GM13976 (cell line): ENCODE measurements at regions not wholly inside any gene's neighbourhood (a gene's known extent, or its start where the extent isn't known, plus 50 kb on each side); places are given as distances from the start of the nearest gene placed in this dataset.

Experiments
- DNase-seq: peaks from one replicate; pipeline ENCODE4 v3.0.0; 2012; ENCODE audit warnings: low spot score
- in situ Hi-C: fragments of 300-500 bp; cut with MboI; formaldehyde crosslinking; loops from one replicate; pipeline ENCODE4 v1.12.0; 2022; ENCODE audit warnings: low sequenced_read_pairs, mixed read lengths, inconsistent platforms; ENCODE audit not compliant: unreplicated experiment
- TF ChIP-seq, protein P1 (sequence below): IDR thresholded peaks from 2 replicates; pipeline ENCODE4 v1.5.1; 2012; ENCODE audit warnings: borderline replicate concordance, mild to moderate bottlenecking; ENCODE audit not compliant: insufficient read depth; ENCODE audit errors: extremely low read depth, missing control alignments, control extremely low read depth

DNA sequence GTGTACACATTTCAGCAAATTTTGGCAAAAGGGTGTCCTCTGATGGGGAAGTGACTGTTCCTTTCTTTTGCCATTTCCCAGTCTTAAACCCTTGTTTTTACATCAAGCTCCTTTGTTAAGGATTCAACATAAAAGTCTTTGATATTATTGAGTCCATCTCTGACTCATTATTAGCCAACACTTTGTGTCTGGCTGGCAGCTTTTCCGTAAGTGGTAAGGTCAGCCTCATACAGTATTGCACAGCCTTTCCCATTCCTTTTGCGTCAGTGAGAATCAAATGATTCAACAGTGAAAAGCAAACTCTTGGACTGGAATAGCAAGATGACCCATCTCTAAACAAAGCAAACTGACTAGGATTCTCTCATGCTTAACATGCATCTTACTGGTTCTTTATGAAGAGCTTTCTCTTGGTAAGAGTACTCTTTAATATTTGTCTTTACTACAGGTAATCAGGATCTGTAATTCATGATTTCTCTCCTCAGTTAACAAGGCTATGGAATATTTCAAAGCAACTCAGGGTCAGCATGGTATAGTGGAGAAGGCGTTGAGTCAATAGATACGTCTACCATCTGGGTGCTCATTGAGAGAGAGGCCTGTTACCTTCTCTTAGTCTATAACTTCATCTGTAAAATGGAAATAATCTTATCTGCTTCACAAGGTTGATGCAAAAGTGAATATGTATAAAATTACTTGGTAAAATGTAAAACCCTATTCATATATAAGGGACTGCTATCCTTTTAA lies 183.6 kb downstream of the PRL start:
- in situ Hi-C loops, result no loop called here
- DNase-seq, result no peak
- TF ChIP-seq, protein P1, sequence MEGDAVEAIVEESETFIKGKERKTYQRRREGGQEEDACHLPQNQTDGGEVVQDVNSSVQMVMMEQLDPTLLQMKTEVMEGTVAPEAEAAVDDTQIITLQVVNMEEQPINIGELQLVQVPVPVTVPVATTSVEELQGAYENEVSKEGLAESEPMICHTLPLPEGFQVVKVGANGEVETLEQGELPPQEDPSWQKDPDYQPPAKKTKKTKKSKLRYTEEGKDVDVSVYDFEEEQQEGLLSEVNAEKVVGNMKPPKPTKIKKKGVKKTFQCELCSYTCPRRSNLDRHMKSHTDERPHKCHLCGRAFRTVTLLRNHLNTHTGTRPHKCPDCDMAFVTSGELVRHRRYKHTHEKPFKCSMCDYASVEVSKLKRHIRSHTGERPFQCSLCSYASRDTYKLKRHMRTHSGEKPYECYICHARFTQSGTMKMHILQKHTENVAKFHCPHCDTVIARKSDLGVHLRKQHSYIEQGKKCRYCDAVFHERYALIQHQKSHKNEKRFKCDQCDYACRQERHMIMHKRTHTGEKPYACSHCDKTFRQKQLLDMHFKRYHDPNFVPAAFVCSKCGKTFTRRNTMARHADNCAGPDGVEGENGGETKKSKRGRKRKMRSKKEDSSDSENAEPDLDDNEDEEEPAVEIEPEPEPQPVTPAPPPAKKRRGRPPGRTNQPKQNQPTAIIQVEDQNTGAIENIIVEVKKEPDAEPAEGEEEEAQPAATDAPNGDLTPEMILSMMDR, result no peak

DNA sequence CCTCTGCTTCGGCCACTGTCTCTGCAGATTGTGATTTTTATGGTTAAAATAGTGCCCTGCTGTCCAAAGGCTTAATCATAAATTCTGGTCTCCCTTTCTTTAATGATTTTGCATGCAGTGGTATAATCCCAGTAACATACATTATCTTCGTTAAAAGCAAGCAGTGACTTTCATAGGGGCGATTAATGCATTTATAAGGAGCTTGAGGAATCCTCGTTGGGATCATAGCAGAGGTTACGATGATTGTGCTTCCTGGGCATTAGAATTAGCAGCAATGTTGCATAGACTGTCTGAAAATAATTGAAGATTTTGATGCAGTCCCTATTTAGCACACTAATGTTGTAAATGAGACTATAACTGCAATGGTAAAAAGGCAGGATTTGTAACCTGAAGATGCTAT lies 181.3 kb downstream of the PRL start:
- DNase-seq, result no peak
- in situ Hi-C loops, result no loop called here
- TF ChIP-seq, protein P1, result no peak

DNA sequence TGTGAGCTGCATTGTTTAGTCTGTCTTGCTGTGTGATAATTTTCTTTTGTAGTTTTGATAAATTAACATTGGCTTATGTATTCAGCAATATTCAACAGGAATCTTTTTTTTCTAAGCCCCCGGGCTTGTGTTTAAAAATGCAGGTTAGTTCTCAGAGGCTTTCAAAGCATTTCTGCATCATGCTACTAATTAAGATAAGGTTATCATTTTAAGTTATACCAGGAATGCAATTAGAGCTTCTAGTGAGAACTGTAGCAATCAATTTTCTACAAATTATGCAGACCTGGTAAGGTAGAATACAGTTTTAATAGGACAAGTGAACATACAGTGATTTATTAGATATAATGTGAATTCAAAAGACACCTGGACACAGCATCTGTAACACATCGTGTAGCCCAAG lies 179.2 kb downstream of the PRL start:
- TF ChIP-seq, protein P1, result no peak
- no peak for DNase-seq
- in situ Hi-C loops, result no loop called here

GRCh38 chr6:22119500-22119899 lies 177.3 kb downstream of the PRL start:
- no peak for DNase-seq
- in situ Hi-C loops, result no loop called here
- TF ChIP-seq, protein P1, result no peak

DNA sequence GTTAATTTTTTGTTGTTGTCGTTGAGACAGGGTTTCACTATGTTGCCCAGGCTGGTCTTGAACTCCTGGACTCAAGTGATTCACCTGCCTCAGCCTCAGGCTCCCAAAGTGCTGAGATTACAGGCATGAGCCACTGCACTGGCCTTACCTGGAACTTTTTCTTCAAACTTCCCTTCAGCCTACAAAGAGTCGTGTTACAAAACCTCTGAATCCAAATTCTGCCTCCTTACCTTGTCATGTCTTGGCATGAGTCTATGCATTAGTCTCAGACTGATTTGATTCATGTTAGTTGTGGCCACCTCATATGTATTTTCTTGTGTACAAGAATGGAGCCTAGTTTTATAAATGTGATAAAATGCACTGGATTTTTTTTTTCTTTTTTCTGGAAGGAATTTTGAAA lies 172.1 kb downstream of the PRL start:
- DNase-seq, result no peak
- TF ChIP-seq, protein P1, result no peak
- in situ Hi-C loops, result no loop called here

DNA sequence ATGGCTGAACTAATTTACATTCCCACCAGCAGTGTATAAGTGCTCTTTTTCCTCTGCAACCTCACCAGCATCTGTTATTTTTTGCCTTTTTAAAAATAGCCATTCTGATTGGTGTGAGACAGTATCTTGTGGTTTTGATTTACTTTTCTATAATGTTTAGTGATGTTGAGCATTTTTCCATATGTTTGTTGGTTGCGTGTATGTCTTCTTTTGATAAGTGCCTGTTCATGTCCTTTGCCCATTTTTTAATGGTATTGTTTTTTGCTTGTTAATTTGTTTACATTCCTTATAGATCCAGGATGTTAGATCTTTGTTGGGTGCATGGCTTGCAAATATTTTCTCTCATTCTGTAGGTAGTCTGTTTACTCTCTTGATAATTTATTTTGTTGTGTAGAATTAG lies 169.9 kb downstream of the PRL start:
- TF ChIP-seq, protein P1, result no peak
- in situ Hi-C loops, result no loop called here

More for the DNA sequence above, 169.9 kb downstream of the PRL start:
- no peak for DNase-seq
